ENCODE measurements at regions not wholly inside any gene's neighbourhood (a gene's known extent, or its start where the extent isn't known, plus 50 kb on each side); places are given as distances from the start of the nearest gene placed in this dataset.
A peak's percentile ranks its signal among the peaks of the same experiment; 100 is the strongest.

DNA sequence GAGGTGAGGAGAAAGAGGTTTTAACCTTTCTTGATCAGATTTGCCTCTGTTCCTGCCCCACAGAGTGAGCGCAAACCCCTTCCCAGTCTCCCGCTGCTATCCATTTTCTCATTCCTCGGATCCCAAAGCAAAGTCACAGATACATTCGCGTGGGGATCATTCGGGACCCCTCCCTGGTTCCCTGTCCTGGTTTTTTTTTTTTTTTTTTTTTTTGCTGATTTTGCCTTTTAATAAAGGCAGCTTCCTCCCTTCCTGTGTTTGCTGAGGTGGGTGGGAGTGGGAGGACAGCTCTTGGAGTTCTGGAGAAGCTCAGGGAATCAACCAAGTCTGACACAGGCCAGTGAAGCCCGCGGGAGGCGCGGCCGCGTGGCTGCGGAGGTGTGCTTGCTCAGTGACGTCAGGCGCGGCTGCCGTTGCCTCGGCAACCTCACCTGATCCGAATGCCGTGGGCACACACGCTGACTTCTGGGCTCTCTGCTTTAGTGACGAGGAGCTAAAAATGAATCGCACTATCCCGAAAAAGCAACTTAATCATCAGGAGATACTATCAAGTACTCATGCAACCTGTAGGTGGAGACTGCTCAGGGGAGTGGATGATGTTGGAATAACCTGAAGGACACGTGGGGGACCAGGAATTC lies 106.4 kb downstream of the TBX19 start:
- peak in 1 of 2 donors; percentile 17 for DNase-seq

DNA sequence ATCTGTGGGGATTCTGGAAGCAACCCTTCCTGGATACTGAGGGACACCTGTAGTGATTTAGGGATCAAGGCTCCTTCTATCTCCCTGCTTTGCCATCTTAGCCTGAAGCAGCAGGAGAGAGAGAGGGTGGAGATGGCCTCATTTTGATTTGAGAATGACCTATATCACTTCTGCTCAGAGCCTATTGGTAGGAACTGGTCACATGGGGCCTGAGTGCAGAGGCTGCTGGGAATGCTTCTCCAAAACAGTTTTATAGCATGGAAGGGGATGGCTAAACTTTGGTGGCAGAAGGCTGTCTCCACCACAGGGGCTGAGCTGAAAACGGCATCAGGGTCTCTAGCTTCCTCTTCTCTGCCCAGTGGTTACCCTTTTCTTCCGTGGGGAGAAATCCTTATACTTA lies 105.8 kb downstream of the TBX19 start:
- no peak for DNase-seq

DNA sequence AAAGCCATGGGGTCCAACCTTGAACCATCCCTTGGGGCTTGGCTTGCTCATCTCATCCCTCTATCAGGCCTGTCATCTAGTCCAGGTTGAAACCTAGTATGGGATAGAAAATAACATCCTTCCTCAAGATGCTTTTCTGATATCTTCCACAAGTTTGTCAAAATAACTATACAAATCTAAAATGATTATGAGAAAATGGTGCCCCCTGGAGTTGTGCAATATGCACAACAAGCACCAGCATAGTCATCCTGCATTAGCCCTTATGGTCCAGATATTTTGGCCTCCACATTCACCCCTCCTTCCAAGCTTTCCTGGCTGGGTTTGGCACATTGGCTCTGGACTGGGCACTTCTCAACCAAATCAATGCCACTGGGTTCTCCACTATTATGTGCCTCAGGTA lies 101.2 kb downstream of the TBX19 start:
- DNase-seq = no peak

DNA sequence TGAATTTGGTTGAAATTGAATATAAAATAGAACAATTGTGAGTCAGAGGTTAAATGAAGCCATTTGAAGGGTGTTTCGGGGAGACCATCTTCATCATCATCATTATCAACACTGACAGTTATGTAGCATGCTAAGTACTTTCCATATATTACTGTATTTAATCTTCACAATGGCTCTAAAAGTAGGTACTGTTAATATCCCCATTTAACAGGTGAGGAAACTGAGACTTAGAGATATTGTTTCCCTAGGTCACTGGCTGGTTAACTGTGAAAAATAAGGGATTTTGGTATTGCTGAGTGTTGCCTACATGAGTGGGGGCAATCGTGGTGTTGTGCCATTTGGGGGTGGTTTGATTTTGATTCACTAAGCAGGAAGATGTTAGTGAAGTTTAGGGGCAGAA lies 100.3 kb downstream of the TBX19 start:
- no peak for DNase-seq

DNA sequence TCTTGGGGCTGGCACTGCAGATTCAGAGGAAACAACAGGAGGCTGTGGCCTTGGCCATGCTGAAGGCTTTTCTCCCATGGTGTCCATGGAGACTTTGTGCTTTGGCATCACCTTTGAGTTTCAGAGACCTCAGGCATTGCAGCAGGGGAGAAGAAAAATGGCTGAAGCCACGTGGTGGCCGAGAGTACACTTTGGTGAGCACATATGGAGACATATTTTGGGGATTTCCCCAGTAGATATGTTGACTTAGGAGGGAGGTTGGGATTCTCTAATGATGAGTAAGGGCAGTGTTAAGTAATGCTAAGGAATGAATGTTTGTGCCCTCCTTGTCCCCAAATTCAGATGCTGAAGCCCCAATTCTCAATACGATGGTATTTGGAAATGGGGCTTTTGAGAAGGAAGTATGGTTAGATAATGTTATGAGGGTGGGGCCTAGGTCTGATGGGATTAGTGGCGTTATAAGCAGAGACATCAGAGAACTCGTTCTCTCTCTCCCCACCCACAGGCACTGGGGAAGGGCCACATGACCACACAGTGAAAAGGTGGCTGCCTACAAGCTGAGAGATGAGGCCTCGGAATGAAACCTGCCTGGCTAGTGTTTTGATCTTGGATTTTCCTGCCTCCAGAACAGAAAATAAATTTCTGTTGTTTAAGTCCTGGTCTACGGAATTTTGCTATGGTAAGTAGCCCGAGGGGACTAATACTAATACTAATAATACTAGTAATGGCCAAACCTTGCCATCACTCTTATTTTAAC lies 98.6 kb downstream of the TBX19 start:
- DNase-seq = no peak

DNA sequence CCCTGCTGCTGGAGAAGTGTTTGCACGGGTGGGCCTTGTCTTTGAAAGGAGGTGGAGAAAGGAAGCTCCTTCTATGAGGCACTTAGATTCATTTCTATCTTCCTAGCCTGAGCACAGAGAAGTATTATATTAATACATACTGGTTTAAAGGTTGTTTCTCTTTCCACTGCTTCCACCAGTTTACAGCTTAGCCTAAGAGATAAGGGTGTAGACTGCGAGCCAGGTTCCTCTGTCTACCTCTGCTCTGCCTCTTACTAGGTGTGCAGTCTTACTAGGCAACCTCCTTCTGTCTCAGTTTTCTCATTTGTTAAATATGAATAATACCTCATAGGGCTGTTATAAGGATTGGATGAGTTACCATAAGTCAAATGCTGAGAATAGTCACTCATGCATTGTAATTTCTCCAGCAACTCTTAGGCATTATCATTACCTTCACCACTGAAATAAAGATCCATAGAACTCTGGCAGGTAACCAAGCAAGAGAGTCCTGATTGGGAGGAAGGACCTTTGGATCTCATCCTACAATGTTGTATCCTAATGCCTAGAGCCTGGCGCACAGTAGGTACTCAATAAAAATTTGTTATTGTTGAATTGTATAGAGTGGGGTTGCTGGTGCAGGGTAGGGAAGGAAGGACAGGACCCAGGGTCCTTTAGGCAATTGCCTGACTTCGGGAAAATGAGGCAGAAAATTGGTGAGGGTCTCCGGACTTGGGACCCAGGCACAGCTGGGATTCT lies 95.1 kb downstream of the TBX19 start:
- no peak for DNase-seq

DNA sequence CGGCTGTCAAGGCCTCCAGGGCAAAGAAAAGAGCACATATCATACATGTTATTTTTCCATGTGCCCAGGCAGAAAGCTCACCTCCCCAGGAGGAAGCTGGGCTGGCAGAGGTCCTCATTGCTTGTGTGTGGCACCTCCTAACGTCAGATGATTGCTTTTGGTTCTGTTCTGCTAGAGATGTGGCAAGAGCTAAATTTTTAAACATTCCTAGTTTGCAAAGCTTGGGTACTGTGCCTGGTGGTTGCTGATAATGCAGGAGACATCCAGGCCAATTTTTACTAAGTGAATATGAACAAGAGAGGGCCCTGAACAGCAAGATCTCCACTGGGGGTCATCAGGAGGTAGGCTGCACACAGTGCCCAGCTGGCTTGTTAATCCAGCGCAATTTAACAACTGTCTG lies 93.9 kb downstream of the TBX19 start:
- no peak for DNase-seq

DNA sequence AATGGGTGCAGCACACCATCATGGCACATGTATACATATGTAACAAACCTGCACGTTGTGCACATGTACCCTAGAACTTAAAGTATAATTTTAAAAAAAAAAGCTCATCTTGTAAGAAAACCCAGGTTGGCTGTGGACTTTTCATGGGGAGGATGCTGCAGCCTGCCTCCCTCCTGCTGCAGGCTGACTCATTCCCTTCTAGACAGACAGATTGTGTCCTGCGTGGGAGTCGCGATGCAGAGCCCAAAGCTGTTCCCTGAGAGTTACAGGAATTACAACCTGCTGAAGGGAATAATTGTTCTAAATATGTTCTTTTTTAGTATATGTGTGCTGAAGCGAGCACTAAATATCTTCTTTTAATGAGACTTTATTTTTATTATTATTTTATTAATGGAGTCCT lies 93.2 kb downstream of the TBX19 start:
- DNase-seq = no peak

DNA sequence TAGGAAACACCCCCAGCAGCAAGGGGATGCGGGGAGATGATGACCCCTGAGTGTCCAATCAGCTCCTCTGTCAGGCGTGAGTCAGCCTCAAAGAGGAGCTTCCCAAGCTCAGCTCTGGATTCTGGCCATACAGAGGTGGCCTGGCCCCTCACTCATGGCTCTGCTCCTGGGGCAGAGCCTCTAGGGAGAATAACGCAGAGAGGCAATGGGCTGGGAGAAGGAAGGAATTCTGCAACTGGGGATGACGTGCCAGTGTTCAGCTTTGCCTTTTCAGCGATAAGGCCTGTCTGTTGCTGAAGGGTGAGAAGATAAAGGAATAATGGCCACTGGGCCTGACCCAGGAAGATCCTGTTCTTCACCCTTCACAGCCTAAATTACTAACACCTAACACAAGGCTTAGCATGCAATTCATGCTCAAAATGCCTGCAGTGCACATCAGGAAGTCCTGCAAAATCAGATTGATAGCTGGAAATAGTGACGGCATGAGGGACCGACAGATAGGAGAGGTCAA lies 92.2 kb downstream of the TBX19 start:
- DNase-seq = no peak

DNA sequence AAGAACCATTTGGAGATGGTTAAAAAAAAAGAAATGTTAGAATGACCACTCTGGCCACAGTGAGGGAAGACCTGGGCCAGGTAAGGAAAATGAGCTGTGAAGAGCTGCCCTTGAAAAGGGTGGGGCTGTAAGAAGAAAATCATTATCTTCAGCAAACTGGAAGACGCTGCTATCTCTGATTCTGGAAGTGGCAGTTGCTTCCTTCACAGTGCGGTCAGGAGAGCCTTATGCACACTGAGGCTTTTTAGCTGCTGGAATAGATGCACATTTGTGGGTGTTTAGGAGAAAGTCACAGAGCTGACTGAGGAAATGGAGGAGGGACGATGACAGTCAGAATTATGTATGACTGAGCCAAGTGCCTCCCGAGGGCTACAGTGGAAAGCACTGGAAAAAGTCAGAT lies 91.6 kb downstream of the TBX19 start:
- DNase-seq = no peak

DNA sequence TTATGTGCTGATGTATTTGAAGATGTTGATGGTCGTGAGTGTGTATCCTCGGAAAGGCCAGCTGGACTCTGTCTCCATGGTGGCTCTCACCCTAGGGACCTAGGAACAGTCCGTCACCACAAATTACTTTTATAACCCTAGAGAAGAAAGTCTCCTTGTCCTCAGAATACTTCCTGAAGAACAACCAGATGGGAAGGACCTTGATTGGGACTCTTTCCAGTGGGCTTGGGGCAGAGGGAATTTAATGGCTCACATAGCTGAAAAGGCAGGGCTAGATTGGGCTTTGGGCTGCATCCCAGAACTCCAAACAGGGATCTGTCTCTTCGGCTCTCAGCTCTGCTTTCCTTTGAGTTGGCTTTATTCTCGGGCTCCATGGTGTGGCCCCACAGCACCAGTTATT lies 90.8 kb downstream of the TBX19 start:
- no peak for DNase-seq

DNA sequence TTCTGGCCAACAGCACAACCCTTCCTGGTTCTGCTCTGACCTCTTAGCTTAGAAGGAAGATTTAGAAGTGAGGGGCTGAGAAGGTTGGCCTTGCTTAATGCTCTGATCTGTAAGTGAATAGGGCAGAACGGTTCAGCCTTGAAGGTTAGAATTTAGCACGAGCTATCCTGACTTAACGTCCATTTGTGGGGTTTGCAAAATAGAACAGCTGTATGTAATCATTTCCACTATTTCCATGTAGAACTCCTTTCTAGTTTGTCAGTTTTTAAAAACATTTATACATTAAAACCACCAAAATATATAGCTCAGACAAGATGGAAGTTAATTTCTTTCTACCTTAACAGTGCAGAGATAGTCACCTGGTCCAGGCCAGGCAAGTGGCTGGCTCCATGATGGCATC lies 89.9 kb downstream of the TBX19 start:
- DNase-seq = no peak

DNA sequence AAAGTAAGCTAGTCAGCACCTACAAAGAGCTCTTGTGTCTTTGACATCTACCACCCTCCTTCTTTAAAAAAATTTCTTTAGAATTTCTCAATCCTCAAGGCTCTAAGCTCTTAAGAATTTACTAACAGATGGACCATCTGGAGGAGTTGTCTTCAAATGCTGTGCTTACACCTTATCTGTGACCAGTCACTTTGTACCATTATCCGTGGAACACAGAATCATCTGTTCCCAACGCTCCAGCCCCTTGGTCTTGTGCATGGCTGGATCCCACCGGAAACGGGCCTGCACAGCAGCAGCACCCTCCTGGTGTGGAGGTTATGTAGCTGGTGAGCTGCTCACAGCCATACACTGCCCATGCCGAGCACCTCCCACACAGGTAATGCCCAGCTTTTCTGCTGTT lies 89.0 kb downstream of the TBX19 start:
- DNase-seq = no peak

DNA sequence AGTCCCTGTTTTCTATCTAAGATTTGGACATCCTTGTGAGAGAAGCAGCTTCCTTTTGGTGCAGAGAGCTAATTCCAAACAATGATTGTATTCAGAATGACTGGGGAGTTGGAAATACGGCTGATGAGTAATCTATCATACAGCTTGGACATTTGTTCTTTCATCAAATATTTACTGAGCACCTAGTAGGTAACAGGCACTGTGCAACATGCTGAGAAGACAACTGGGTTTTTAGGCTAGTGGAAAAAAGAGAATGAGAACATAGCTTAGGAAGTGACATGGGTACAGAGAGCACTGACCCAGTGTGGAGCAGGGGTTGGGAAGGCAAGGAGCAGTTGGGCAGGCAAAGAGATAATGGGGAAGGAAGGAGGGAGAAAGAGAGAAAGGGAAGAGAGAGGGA lies 87.5 kb downstream of the TBX19 start:
- no peak for DNase-seq

DNA sequence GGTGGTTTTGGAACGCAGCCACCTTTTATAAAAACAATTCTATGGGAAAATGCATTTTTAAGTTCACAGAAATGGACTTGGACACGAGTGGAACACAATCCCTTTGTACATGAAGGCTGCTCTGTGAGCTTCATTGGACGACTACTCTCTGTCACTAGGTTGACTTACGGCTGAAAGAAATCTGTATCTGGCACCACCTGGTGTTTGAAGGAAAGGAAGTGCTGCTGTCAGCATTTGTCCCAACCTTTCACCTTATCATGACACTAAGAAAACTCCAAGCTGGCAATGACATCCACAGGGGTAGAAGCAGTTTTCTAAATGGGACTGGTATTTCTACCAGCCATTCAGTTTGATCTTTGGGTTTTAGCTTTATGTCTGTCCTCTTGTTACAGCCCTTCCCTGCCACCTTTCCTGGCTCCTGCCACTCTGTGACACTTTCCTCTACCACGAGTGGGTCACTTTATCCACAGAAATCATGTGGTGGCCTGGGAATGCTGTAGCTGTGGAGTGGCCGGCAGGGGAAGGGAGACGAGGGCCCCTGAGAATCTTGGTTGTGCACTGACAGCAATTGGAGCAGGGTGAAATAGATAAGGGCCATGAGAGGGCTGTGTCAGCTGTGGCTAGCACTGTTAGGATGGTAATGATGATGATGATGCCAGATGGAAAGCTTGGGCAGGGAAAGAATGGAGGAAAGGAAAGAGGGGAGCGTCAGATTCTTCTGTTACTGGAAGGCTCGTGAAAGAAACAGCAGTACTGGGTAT lies 85.2 kb downstream of the TBX19 start:
- DNase-seq = no peak
